SK-N-MC (cell line): ENCODE measurements at regions not wholly inside any gene's neighbourhood (a gene's known extent, or its start where the extent isn't known, plus 50 kb on each side); places are given as distances from the start of the nearest gene placed in this dataset.

Experiments
- DNase-seq: peaks from one replicate; pipeline ENCODE4 v3.0.0-alpha.2; 2011; ENCODE audit warnings: low read depth, low spot score
- H3K27ac ChIP-seq: fragments of 200-600 bp; sonication (generic); 2 replicates; pipeline ENCODE4 v1.5.1; 2016; ENCODE audit warnings: mixed run types
- H3K36me3 ChIP-seq: fragments of 200-600 bp; sonication (generic); 2 replicates; pipeline ENCODE4 v1.6.1; 2017; ENCODE audit warnings: antibody characterized with exemption, low read length, mixed read lengths; ENCODE audit not compliant: insufficient read depth
- H3K4me3 ChIP-seq: fragments of 200-600 bp; sonication (generic); 2 replicates; pipeline ENCODE4 v1.5.1; 2016
- H3K9ac ChIP-seq: fragments of 200-600 bp; sonication (generic); 2 replicates; pipeline ENCODE4 v1.8.0; 2017; ENCODE audit warnings: mixed run types, mixed read lengths; ENCODE audit not compliant: insufficient read length
- H3K9me3 ChIP-seq: fragments of 200-600 bp; sonication (generic); 2 replicates; pipeline ENCODE4 v1.6.1; 2017; ENCODE audit warnings: low read depth, mild to moderate bottlenecking, antibody characterized with exemption, low read length, moderate library complexity, mixed read lengths
- EZH2 ChIP-seq: fragments of 200-600 bp; sonication (generic); IDR thresholded peaks from one replicate; pipeline ENCODE4 v1.6.1; 2017; ENCODE audit warnings: antibody characterized with exemption
- FOXP2 ChIP-seq: optimal IDR thresholded peaks from 2 replicates; pipeline ENCODE3; 2011; ENCODE audit warnings: mild to moderate bottlenecking, moderate library complexity; ENCODE audit not compliant: insufficient read depth; ENCODE audit errors: extremely low read length, control extremely low read depth
- POLR2AphosphoS5 ChIP-seq: IDR thresholded peaks from 2 replicates; pipeline ENCODE4 v1.6.1; 2012; ENCODE audit warnings: mild to moderate bottlenecking, low read depth, low read length, borderline replicate concordance

GRCh38 chr11:82373781-82374542 is 359.7 kb downstream of the FAM181B start:
- no peak overlapping the region for H3K27ac ChIP-seq
- no peak overlapping the region for H3K9ac ChIP-seq
- TF ChIP-seq POLR2AphosphoS5, result no peak
- no peaks in the 10 kb centered on the region for H3K9me3 ChIP-seq
- no peak overlapping the region for H3K4me3 ChIP-seq
- no peak for DNase-seq
- no peaks in the 10 kb centered on the region for H3K36me3 ChIP-seq

GRCh38 chr11:82365351-82365750 is 368.3 kb downstream of the FAM181B start:
- Histone ChIP-seq H3K9ac (no peak overlapping the region), H3K36me3 (no peaks in the 10 kb centered on the region), H3K9me3 (no peaks in the 10 kb centered on the region), H3K27ac (no peak overlapping the region), H3K4me3 (no peak overlapping the region)
- TF ChIP-seq EZH2, result no peak
- TF ChIP-seq FOXP2, result no peak
- TF ChIP-seq POLR2AphosphoS5, result no peak
- no peak for DNase-seq

- Histone ChIP-seq H3K4me3 (no peak overlapping the region), H3K9ac (no peak overlapping the region), H3K9me3 (no peaks in the 10 kb centered on the region), H3K36me3 (no peaks in the 10 kb centered on the region), H3K27ac (no peak overlapping the region)
- TF ChIP-seq POLR2AphosphoS5, result no peak
- TF ChIP-seq FOXP2, result no peak
- no peak for TF ChIP-seq EZH2
- no peak for DNase-seq
Measured at GRCh38 chr11:82356316-82356715, 377.3 kb downstream of the FAM181B start.

GRCh38 chr11:82355313-82355823 is 378.3 kb downstream of the FAM181B start:
- Histone ChIP-seq H3K9ac (no peak overlapping the region), H3K36me3 (no peaks in the 10 kb centered on the region)
- TF ChIP-seq EZH2, result no peak
- no peak for TF ChIP-seq POLR2AphosphoS5
- TF ChIP-seq FOXP2, result no peak

GRCh38 chr11:82326853-82327252 is 406.8 kb downstream of the FAM181B start:
- H3K36me3 ChIP-seq, result no peaks in the 10 kb centered on the region
- TF ChIP-seq FOXP2 (no peak), POLR2AphosphoS5 (no peak), EZH2 (no peak)
- no peak overlapping the region for H3K27ac ChIP-seq
- DNase-seq, result no peak
- no peak overlapping the region for H3K4me3 ChIP-seq
- H3K9me3 ChIP-seq, result no peaks in the 10 kb centered on the region
- H3K9ac ChIP-seq, result no peak overlapping the region

More at GRCh38 chr11:82355313-82355823, 378.3 kb downstream of the FAM181B start:
- Histone ChIP-seq H3K4me3 (no peak overlapping the region), H3K27ac (no peak overlapping the region), H3K9me3 (no peaks in the 10 kb centered on the region)
- no peak for DNase-seq

- DNase-seq, result no peak
- TF ChIP-seq EZH2 (no peak), FOXP2 (no peak), POLR2AphosphoS5 (no peak)
Measured at GRCh38 chr11:82321206-82321605, 412.5 kb downstream of the FAM181B start.

GRCh38 chr11:82315093-82315492 is 418.6 kb downstream of the FAM181B start:
- Histone ChIP-seq H3K9ac (no peak overlapping the region), H3K36me3 (no peaks in the 10 kb centered on the region), H3K9me3 (no peaks in the 10 kb centered on the region), H3K4me3 (no peak overlapping the region), H3K27ac (no peak overlapping the region)
- peak; percentile 8 for DNase-seq
- no peak for TF ChIP-seq POLR2AphosphoS5
- TF ChIP-seq EZH2, result no peak
- TF ChIP-seq FOXP2, result no peak

More at GRCh38 chr11:82321206-82321605, 412.5 kb downstream of the FAM181B start:
- no peaks in the 10 kb centered on the region for H3K36me3 ChIP-seq
- H3K9ac ChIP-seq, result no peak overlapping the region
- no peak overlapping the region for H3K27ac ChIP-seq
- H3K4me3 ChIP-seq, result no peak overlapping the region
- no peaks in the 10 kb centered on the region for H3K9me3 ChIP-seq

- TF ChIP-seq EZH2 (no peak), POLR2AphosphoS5 (no peak), FOXP2 (no peak)
- no peak for DNase-seq
- H3K4me3 ChIP-seq, result no peak overlapping the region
- H3K9me3 ChIP-seq, result no peaks in the 10 kb centered on the region
- H3K36me3 ChIP-seq, result no peaks in the 10 kb centered on the region
- H3K27ac ChIP-seq, result no peak overlapping the region
- H3K9ac ChIP-seq, result no peak overlapping the region
Measured at GRCh38 chr11:82308979-82309378, 424.7 kb downstream of the FAM181B start.

- TF ChIP-seq POLR2AphosphoS5 (no peak), EZH2 (no peak), FOXP2 (no peak)
- Histone ChIP-seq H3K9me3 (no peaks in the 10 kb centered on the region), H3K9ac (no peak overlapping the region), H3K36me3 (no peaks in the 10 kb centered on the region), H3K27ac (no peak overlapping the region), H3K4me3 (no peak overlapping the region)
- no peak for DNase-seq
Measured at GRCh38 chr11:82305123-82305522, 428.5 kb downstream of the FAM181B start.
